Gastroesophageal sphincter (tissue), 4 donors: ENCODE measurements at regions not wholly inside any gene's neighbourhood (a gene's known extent, or its start where the extent isn't known, plus 50 kb on each side); places are given as distances from the start of the nearest gene placed in this dataset.
"Not testable (repeated sequence)": the region's sequence is repeated elsewhere in the genome, so short reads cannot be mapped to it uniquely, and the experiment has no call there.

Experiments used
- ATAC-seq: fragments of 150-250 bp; one replicate; pipeline ENCODE4 v1.9.1; 2016; ENCODE audit warnings: mild to moderate bottlenecking, moderate library complexity
- H3K27ac ChIP-seq, 4 donors: fragments of 200-600 bp; sonication (generic) in 3 of 4; 1 replicate in 3 of 4; 2 replicates in 1 of 4; pipeline ENCODE4 v1.5.1; 2016 to 2019
- H3K27me3 ChIP-seq: fragments of 200-600 bp; sonication (generic); one replicate; pipeline ENCODE4 v1.5.1; 2019
- H3K36me3 ChIP-seq, 2 donors: fragments of 200-600 bp; sonication (generic); one replicate each; pipeline ENCODE4 v1.5.1; 2019; ENCODE audit warnings: control low read depth in 1 of 2
- H3K4me1 ChIP-seq, 3 donors: fragments of 200-600 bp; sonication (generic); 1 replicate in 2 of 3; 2 replicates in 1 of 3; pipeline ENCODE4 v1.5.1; 2016 to 2019; ENCODE audit warnings: control low read depth in 2 of 3
- H3K4me3 ChIP-seq, 2 donors: fragments of 200-600 bp; sonication (generic); one replicate each; pipeline ENCODE4 v1.5.1; 2019; ENCODE audit warnings: mild to moderate bottlenecking in 1 of 2, moderate library complexity in 1 of 2
- H3K9me3 ChIP-seq, 3 donors: fragments of 200-600 bp; sonication (generic); one replicate each; pipeline ENCODE4 v1.5.1; 2017 to 2019; ENCODE audit warnings: control low read depth in 2 of 3
- EP300 ChIP-seq: sonication (generic); formaldehyde crosslinking; IDR thresholded peaks from one replicate; pipeline ENCODE4 v1.6.1; 2017; ENCODE audit warnings: antibody characterized with exemption, mild to moderate bottlenecking
- POLR2A ChIP-seq, 2 donors: fragments of 450-650 bp; IDR thresholded peaks; one replicate each; pipeline ENCODE4 v1.6.1; 2017; ENCODE audit warnings: antibody characterized with exemption in 2 of 2, mild to moderate bottlenecking in 2 of 2, moderate library complexity in 1 of 2
- POLR2AphosphoS5 ChIP-seq: sonication (generic); formaldehyde crosslinking; IDR thresholded peaks from one replicate; pipeline ENCODE4 v1.6.1; 2017; ENCODE audit warnings: antibody characterized with exemption
- WGBS, 2 donors: methylation state at CpG; one replicate each; pipeline ENCODE4 v1.1.5; 2018; ENCODE audit warnings: low coverage in 1 of 2; 5-methylcytosine and 5-hydroxymethylcytosine counted together
- TF ChIP-seq, protein P1 (sequence below), 4 experiments: fragments of 200-600 bp in 2 of 4; fragments of 450-650 bp in 2 of 4; sonication (generic) in 1 of 4; IDR thresholded peaks; one replicate each; pipeline ENCODE4 v1.5.1; 2017 to 2019; ENCODE audit warnings: antibody characterized with exemption in 4 of 4, mild to moderate bottlenecking in 2 of 4, moderate library complexity in 2 of 4

DNA sequence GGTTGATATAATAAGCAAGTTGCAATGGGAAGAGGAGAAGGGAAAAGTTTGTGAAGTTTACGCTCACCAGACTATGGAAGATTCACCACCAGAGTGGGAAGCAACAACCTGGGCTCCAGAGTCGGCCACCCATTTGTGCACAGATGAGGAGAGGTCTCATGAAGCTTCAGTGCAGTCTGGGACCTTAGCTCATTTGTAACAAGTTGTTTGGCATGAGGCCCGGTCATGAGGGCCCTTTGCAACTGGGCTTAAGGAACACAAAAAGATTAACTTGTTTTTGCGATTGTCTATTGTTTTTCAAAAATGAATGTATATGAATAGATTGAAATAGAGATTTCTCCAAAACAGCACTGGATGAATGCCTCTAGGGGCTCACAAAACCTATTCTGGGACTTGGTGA lies 94.2 kb downstream of the ZNF737 start:
- H3K4me1 ChIP-seq, result no peaks in the 10 kb centered on the region
- H3K36me3 ChIP-seq, result no peaks in the 10 kb centered on the region
- H3K4me3 ChIP-seq, result no peak overlapping the region
- no peak for ATAC-seq
- peaks cover 0 to 5% (median 0%) of the 10 kb centered on the region in 3 donors for H3K9me3 ChIP-seq
- H3K27ac ChIP-seq, result no peak overlapping the region
- WGBS, 2 donors, result 74 to 78% methylated on average over 3 to 4 of the region's 4 CpGs
- H3K27me3 ChIP-seq, result no peaks in the 10 kb centered on the region
- TF ChIP-seq POLR2A (IDR thresholded peaks at IDR 0.05), result no peak
- TF ChIP-seq, protein P1, sequence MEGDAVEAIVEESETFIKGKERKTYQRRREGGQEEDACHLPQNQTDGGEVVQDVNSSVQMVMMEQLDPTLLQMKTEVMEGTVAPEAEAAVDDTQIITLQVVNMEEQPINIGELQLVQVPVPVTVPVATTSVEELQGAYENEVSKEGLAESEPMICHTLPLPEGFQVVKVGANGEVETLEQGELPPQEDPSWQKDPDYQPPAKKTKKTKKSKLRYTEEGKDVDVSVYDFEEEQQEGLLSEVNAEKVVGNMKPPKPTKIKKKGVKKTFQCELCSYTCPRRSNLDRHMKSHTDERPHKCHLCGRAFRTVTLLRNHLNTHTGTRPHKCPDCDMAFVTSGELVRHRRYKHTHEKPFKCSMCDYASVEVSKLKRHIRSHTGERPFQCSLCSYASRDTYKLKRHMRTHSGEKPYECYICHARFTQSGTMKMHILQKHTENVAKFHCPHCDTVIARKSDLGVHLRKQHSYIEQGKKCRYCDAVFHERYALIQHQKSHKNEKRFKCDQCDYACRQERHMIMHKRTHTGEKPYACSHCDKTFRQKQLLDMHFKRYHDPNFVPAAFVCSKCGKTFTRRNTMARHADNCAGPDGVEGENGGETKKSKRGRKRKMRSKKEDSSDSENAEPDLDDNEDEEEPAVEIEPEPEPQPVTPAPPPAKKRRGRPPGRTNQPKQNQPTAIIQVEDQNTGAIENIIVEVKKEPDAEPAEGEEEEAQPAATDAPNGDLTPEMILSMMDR (IDR thresholded peaks at IDR 0.05), result no peak
- TF ChIP-seq POLR2AphosphoS5, result no peak
- TF ChIP-seq EP300, result no peak

DNA sequence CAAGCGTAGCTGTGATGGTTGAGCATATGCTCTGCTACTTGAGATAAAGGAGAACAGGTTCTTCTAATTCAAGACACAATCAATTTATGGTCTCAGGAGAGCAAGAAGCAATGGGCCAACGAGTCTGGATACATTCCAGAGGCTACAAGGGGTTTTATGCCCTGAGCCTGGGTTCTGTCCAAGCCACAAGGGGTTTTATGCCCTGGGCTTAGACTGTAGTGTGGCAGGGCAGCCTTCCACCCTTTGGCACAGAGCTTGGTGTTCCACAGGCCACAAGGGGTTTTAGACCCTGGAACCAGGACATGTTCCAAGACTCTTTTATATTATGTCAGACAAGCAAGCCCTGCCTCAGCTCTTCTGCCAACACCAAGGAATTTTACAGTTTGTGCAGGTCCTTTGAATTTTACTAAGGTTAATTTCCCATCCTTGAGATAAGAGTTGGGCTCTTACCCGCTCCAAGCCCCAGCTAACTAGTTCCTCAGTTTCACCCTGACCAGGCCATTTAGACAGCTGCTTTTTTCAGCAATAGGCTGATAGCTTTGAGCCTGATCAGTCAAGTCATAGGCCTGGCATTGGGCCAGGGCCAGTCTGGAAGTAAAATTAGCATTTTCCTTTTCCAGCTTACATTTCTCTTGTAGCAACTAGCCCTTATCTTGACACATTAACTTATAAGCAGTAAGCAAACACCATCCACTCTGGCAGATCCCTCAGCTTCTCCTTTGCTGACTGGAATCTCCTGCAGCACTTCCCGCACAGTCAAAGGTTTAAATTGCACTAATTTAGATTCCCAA lies 95.0 kb downstream of the ZNF737 start:
- 53 to 59% methylated on average over 2 to 4 of the region's 4 CpGs for WGBS, 2 donors
- Histone ChIP-seq H3K27me3 (no peaks in the 10 kb centered on the region), H3K4me3 (no peak overlapping the region), H3K4me1 (no peaks in the 10 kb centered on the region), H3K36me3 (no peaks in the 10 kb centered on the region), H3K27ac (no peak overlapping the region), H3K9me3 (peaks cover 0 to 5% (median 0%) of the 10 kb centered on the region in 3 donors)
- TF ChIP-seq POLR2AphosphoS5 (no peak), POLR2A (IDR thresholded peaks at IDR 0.05) (no peak), EP300 (no peak)
- TF ChIP-seq, protein P1 (IDR thresholded peaks at IDR 0.05), result no peak
- no peak for ATAC-seq

DNA sequence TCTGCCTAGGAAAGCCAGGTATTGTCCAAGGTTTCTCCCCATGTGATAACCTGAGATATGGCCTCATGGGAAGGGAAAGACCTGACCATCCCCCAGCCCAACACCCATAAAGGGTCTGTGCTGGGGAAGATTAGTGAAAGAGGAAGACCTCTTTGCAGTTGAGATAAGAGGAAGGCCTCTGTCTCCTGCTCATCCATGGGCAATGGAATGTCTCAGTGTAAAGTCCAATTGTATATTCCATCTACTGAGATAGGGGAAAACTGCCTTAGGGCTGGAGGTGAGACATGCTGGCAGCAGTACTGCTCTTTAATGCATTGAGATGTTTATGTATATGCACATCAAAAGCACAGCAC lies 99.0 kb downstream of the ZNF737 start:
- not testable (repeated sequence) for H3K4me3 ChIP-seq, ATAC-seq, H3K9me3 ChIP-seq

DNA sequence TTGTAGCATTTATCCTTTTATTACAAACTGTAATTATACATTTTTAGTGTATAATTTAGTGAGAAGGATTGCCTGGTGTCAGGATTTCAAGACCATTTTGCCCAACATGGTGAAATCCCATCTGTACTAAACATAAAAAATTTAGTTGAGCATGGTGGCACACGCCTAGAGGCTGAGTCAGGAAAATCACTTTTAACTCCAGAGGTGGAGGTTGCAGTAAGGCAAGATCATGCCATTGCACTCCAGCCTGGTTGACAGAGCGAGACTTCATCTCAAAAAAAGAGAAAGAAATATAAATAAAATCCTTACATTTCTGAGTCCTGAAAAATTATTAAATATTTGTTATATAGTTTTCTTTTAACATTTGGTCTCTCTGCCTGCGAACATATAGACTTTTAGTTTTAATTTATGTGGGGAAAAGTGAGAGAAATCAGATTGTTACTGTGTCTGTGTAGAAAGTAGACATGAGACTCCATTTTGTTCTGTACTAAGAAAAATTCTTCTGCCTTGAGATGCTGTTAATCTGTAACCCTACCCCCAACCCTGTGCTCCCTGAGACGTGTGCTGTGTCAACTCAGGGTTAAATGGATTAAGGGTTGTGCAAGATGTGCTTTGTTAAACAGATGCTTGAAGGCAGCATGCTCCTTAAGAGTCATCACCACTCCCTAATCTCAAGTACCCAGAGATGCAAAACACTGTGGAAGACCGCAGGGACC lies 99.5 kb downstream of the ZNF737 start:
- not testable (repeated sequence) for H3K36me3 ChIP-seq, H3K4me1 ChIP-seq, H3K27ac ChIP-seq, H3K9me3 ChIP-seq, H3K27me3 ChIP-seq, H3K4me3 ChIP-seq, ATAC-seq
- WGBS, 2 donors, result 33 to 54% methylated on average over 4 of the region's 5 CpGs

More for the DNA sequence above, 99.0 kb downstream of the ZNF737 start:
- not testable (repeated sequence) for H3K27ac ChIP-seq, H3K27me3 ChIP-seq, H3K36me3 ChIP-seq, H3K4me1 ChIP-seq

DNA sequence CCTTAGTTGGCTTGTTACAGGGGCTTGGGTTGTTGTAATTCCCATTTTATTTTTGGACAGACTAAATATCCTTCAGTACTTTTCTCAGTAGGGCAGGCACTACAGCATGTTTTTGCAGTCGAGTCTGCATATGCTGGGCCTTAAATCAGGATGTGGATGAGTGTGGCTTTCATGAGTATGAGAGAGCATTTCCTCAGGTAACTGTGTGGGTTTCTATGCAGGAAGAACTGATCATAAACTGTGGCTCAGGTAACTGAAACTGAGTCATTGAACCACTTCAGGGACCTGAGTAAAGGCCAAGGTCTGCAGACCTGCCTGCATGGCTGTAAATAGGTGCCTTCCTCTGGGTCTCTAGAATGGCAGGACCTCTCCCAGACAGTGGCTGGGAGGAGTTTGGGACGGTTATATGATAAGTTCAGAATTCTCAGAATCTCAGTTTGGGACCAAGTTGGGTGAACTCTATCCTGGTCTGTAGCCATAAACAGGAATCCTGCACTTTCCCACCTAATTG lies 112.1 kb downstream of the ZNF737 start:
- 75% methylated on average over 1 to 2 of the region's 2 CpGs for WGBS, 2 donors
- no peak for ATAC-seq
- H3K9me3 ChIP-seq, result no peaks in the 10 kb centered on the region
- H3K36me3 ChIP-seq, result no peaks in the 10 kb centered on the region
- no peak overlapping the region for H3K27ac ChIP-seq
- H3K4me3 ChIP-seq, result no peak overlapping the region
- H3K4me1 ChIP-seq, result no peaks in the 10 kb centered on the region
- TF ChIP-seq, protein P1 (IDR thresholded peaks at IDR 0.05), result no peak
- TF ChIP-seq POLR2AphosphoS5, result no peak
- no peak for TF ChIP-seq POLR2A (IDR thresholded peaks at IDR 0.05)
- TF ChIP-seq EP300, result no peak
- H3K27me3 ChIP-seq, result no peaks in the 10 kb centered on the region
